ENCODE measurements at regions not wholly inside any gene's neighbourhood (a gene's known extent, or its start where the extent isn't known, plus 50 kb on each side); places are given as distances from the start of the nearest gene placed in this dataset.

GRCh38 chr2:31785876-31786275 is 205.1 kb upstream of the SRD5A2 start:
- no peak for TF ChIP-seq POLR2A (IDR thresholded peaks at IDR 0.05)
- no peak for TF ChIP-seq CTCF (IDR thresholded peaks at IDR 0.05)

All from transverse colon (tissue), 3 donors.